ENCODE measurements at regions not wholly inside any gene's neighbourhood (a gene's known extent, or its start where the extent isn't known, plus 50 kb on each side); places are given as distances from the start of the nearest gene placed in this dataset.
"Not testable (repeated sequence)": the region's sequence is repeated elsewhere in the genome, so short reads cannot be mapped to it uniquely, and the experiment has no call there.

GRCh38 chr13:65414187-65414586, 1815.9 kb downstream of the PCDH9 start:
- DNase-seq (ENCODE audit: low read depth in 2 of 3, low spot score in 1 of 3): no peak

GRCh38 chr13:65411521-65411920, 1818.6 kb downstream of the PCDH9 start:
- no peak for DNase-seq (ENCODE audit: low read depth in 2 of 3, low spot score in 1 of 3)

- DNase-seq (ENCODE audit: low read depth in 2 of 3, low spot score in 1 of 3): no peak
Observed at GRCh38 chr13:65410791-65411190, 1819.3 kb downstream of the PCDH9 start.

- DNase-seq (ENCODE audit: low read depth in 2 of 3, low spot score in 1 of 3): no peak
Observed at GRCh38 chr13:65401315-65401714, 1828.8 kb downstream of the PCDH9 start.

GRCh38 chr13:65400702-65401101, 1829.4 kb downstream of the PCDH9 start:
- DNase-seq (ENCODE audit: low read depth in 2 of 3, low spot score in 1 of 3): no peak

- no peak for DNase-seq (ENCODE audit: low read depth in 2 of 3, low spot score in 1 of 3)
Observed at GRCh38 chr13:65387743-65388347, 1842.3 kb downstream of the PCDH9 start.

- no peak for DNase-seq (ENCODE audit: low read depth in 2 of 3, low spot score in 1 of 3)
Observed at GRCh38 chr13:65378943-65379519, 1851.1 kb downstream of the PCDH9 start.

GRCh38 chr13:65378484-65378883, 1851.7 kb downstream of the PCDH9 start:
- DNase-seq (ENCODE audit: low read depth in 2 of 3, low spot score in 1 of 3): no peak

GRCh38 chr13:65368832-65369231, 1861.3 kb downstream of the PCDH9 start:
- no peak for DNase-seq (ENCODE audit: low read depth in 2 of 3, low spot score in 1 of 3)

GRCh38 chr13:65353951-65354350, 1876.2 kb downstream of the PCDH9 start:
- no peak for DNase-seq (ENCODE audit: low read depth in 2 of 3, low spot score in 1 of 3)

- DNase-seq (ENCODE audit: low read depth in 2 of 3, low spot score in 1 of 3): not testable (repeated sequence)
Observed at GRCh38 chr13:65353150-65353549, 1877.0 kb downstream of the PCDH9 start.

GRCh38 chr13:65347420-65348030, 1882.6 kb downstream of the PCDH9 start:
- DNase-seq (ENCODE audit: low read depth in 2 of 3, low spot score in 1 of 3): no peak

GRCh38 chr13:65343898-65344663, 1886.1 kb downstream of the PCDH9 start:
- DNase-seq (ENCODE audit: low read depth in 2 of 3, low spot score in 1 of 3): no peak

GRCh38 chr13:65342541-65343337, 1887.4 kb downstream of the PCDH9 start:
- no peak for DNase-seq (ENCODE audit: low read depth in 2 of 3, low spot score in 1 of 3)

- DNase-seq (ENCODE audit: low read depth in 2 of 3, low spot score in 1 of 3): no peak
Observed at GRCh38 chr13:65339241-65339640, 1890.9 kb downstream of the PCDH9 start.

- DNase-seq (ENCODE audit: low read depth in 2 of 3, low spot score in 1 of 3): no peak
Observed at GRCh38 chr13:65336916-65337315, 1893.2 kb downstream of the PCDH9 start.

- no peak for DNase-seq (ENCODE audit: low read depth in 2 of 3, low spot score in 1 of 3)
Observed at GRCh38 chr13:65336087-65336749, 1893.9 kb downstream of the PCDH9 start.

GRCh38 chr13:65330691-65331090, 1899.4 kb downstream of the PCDH9 start:
- no peak for DNase-seq (ENCODE audit: low read depth in 2 of 3, low spot score in 1 of 3)

- no peak for DNase-seq (ENCODE audit: low read depth in 2 of 3, low spot score in 1 of 3)
Observed at GRCh38 chr13:65330287-65330686, 1899.8 kb downstream of the PCDH9 start.

- DNase-seq (ENCODE audit: low read depth in 2 of 3, low spot score in 1 of 3): not testable (repeated sequence)
Observed at GRCh38 chr13:65323192-65323591, 1906.9 kb downstream of the PCDH9 start.

GRCh38 chr13:65321423-65321822, 1908.7 kb downstream of the PCDH9 start:
- DNase-seq (ENCODE audit: low read depth in 2 of 3, low spot score in 1 of 3): not testable (repeated sequence)
